HCT116 (cell line): ENCODE measurements at regions not wholly inside any gene's neighbourhood (a gene's known extent, or its start where the extent isn't known, plus 50 kb on each side); places are given as distances from the start of the nearest gene placed in this dataset.

Source experiments
- ATAC-seq: fragments of 200-7000 bp; cut with Tn5 transposase; 2 replicates; pipeline ENCODE4 v1.9.1; 2020; ENCODE audit warnings: mild to moderate bottlenecking, moderate library complexity
- BruUV-seq: library from RNA; stranded (reverse); fragments of 400-500 nt; replicated peaks from 2 replicates; lab custom pipeline; 2021; lab: Mats Ljungman, UMichigan
- CTCF ChIA-PET: fragments of 300-600 bp; sonication (Branson Sonifier 250); formaldehyde crosslinking; loops from one replicate; lab custom pipeline; 2021; ENCODE audit warnings: antibody characterized with exemption; lab: Charles Lee
- POLR2A ChIA-PET: fragments of 300-600, 350-600 bp; sonication (Branson Sonifier 250); formaldehyde crosslinking; loops from one replicate; lab custom pipeline; 2021; ENCODE audit warnings: antibody characterized with exemption; lab: Charles Lee
- RAD21 ChIA-PET, 2 experiments: fragments of 300-600 bp; sonication (Branson Sonifier 250); formaldehyde crosslinking; loops; one replicate each; lab custom pipeline; 2023; ENCODE audit warnings: low total read pairs in 2 of 2; ENCODE audit not compliant: uncharacterized antibody in 2 of 2, unreplicated experiment in 2 of 2, low non-redundant PET in 1 of 2; lab: Charles Lee
- DNase-seq: peaks from one replicate; pipeline ENCODE4 v3.0.0-alpha.2; 2010; ENCODE audit warnings: low read depth, low spot score
- H2AFZ ChIP-seq: fragments of 200-600 bp; shearing (Covaris generic), sonication (generic); 2 replicates; pipeline ENCODE4 v1.6.1; 2017; ENCODE audit warnings: low read depth, mixed run types, mixed read lengths, antibody characterized with exemption, low read length; ENCODE audit not compliant: poor library complexity, severe bottlenecking
- H3K27ac ChIP-seq: 2 replicates; pipeline ENCODE4 v1.5.1; 2012; ENCODE audit warnings: low read depth, low read length
- H3K27me3 ChIP-seq: fragments of 200-600 bp; sonication (generic); 2 replicates; pipeline ENCODE4 v1.6.1; 2016; ENCODE audit warnings: mixed run types, low read length, mixed read lengths; ENCODE audit not compliant: insufficient read depth
- H3K36me3 ChIP-seq, 2 experiments: fragments of 200-500 bp in 1 of 2; fragments of 200-600 bp in 1 of 2; sonication (Bioruptor generic) in 1 of 2; sonication (generic) in 1 of 2; 2 replicates each; pipeline versions ENCODE4 v1.5.1 to v1.6.1; 2014 to 2016; ENCODE audit warnings: low read length in 2 of 2, inconsistent platforms in 1 of 2, mixed read lengths in 1 of 2, mixed run types in 1 of 2; ENCODE audit not compliant: insufficient read depth in 2 of 2, control insufficient read depth in 1 of 2
- H3K4me1 ChIP-seq, 2 experiments: fragments of 200-600 bp in 1 of 2; sonication (generic) in 1 of 2; 2 replicates each; pipeline versions ENCODE4 v1.5.1 to v1.6.1; 2012 to 2017; ENCODE audit warnings: low read length in 2 of 2, inconsistent platforms in 1 of 2, mild to moderate bottlenecking in 1 of 2, mixed read lengths in 1 of 2, mixed run types in 1 of 2, moderate library complexity in 1 of 2; ENCODE audit not compliant: insufficient read depth in 2 of 2, control insufficient read depth in 1 of 2
- H3K4me2 ChIP-seq: fragments of 200-600 bp; sonication (generic); 2 replicates; pipeline ENCODE4 v1.6.1; 2017; ENCODE audit warnings: mixed run types, low read length, mixed read lengths
- H3K4me3 ChIP-seq, 2 experiments: fragments of 200-600 bp in 1 of 2; sonication (generic) in 1 of 2; replicated peaks in 1 of 2; 2 replicates each; pipeline ENCODE4 v1.5.1; 2011 to 2016; ENCODE audit warnings: low read length in 2 of 2, control low read depth in 1 of 2, low read depth in 1 of 2, mild to moderate bottlenecking in 1 of 2, mixed read lengths in 1 of 2, mixed run types in 1 of 2
- H3K79me2 ChIP-seq: fragments of 200-600 bp; sonication (generic); 2 replicates; pipeline ENCODE4 v1.6.1; 2017; ENCODE audit warnings: mild to moderate bottlenecking, mixed run types, low read length, moderate library complexity, mixed read lengths; ENCODE audit not compliant: insufficient read depth
- H3K9ac ChIP-seq: fragments of 200-600 bp; sonication (generic); 2 replicates; pipeline ENCODE4 v1.6.1; 2016; ENCODE audit warnings: low read length, mixed read lengths
- H3K9me2 ChIP-seq: fragments of 200-600 bp; sonication (generic), shearing (Covaris generic); 2 replicates; pipeline ENCODE4 v1.6.1; 2017; ENCODE audit warnings: mixed run types, mild to moderate bottlenecking, moderate library complexity; ENCODE audit not compliant: insufficient read depth
- H3K9me3 ChIP-seq, 2 experiments: fragments of 200-500 bp in 1 of 2; fragments of 200-600 bp in 1 of 2; sonication (Bioruptor generic) in 1 of 2; sonication (generic) in 1 of 2; 2 replicates each; pipeline ENCODE4 v1.6.1; 2014 to 2017; ENCODE audit warnings: low read length in 2 of 2, mixed read lengths in 2 of 2, inconsistent platforms in 1 of 2, low read depth in 1 of 2, mild to moderate bottlenecking in 1 of 2, mixed run types in 1 of 2, moderate library complexity in 1 of 2; ENCODE audit not compliant: control insufficient read depth in 1 of 2, insufficient read depth in 1 of 2
- H4K20me1 ChIP-seq: fragments of 200-600 bp; sonication (generic), shearing (Covaris generic); 2 replicates; pipeline ENCODE4 v1.6.1; 2017; ENCODE audit warnings: mixed run types, mild to moderate bottlenecking, moderate library complexity; ENCODE audit not compliant: insufficient read depth
- ATF3 ChIP-seq: IDR thresholded peaks from 2 replicates; pipeline ENCODE4 v1.6.1; 2012
- CEBPB ChIP-seq: IDR thresholded peaks from 2 replicates; pipeline ENCODE4 v1.6.1; 2012; ENCODE audit warnings: low read depth
- EGR1 ChIP-seq: IDR thresholded peaks from 2 replicates; pipeline ENCODE4 v1.6.1; 2012; ENCODE audit warnings: low read depth
- EZH2 ChIP-seq: fragments of 200-600 bp; sonication (generic); IDR thresholded peaks from 2 replicates; pipeline ENCODE4 v1.6.1; 2017; ENCODE audit warnings: antibody characterized with exemption, mixed run types
- JUND ChIP-seq: IDR thresholded peaks from 2 replicates; pipeline ENCODE4 v1.6.1; 2012
- POLR2A ChIP-seq: IDR thresholded peaks from 2 replicates; pipeline ENCODE4 v1.7.0; 2011; ENCODE audit warnings: borderline replicate concordance; ENCODE audit not compliant: insufficient read depth, insufficient read length; ENCODE audit errors: extremely low read depth
- RAD21 ChIP-seq: IDR thresholded peaks from 2 replicates; pipeline ENCODE4 v1.6.1; 2012; ENCODE audit warnings: low read depth, mild to moderate bottlenecking
- REST ChIP-seq: IDR thresholded peaks from 2 replicates; pipeline ENCODE4 v1.6.1; 2012; ENCODE audit warnings: low read depth
- SIN3A ChIP-seq: IDR thresholded peaks from 2 replicates; pipeline ENCODE4 v1.6.1; 2012; ENCODE audit warnings: low read depth
- SP1 ChIP-seq: IDR thresholded peaks from 2 replicates; pipeline ENCODE4 v1.6.1; 2012; ENCODE audit warnings: low read depth
- TCF7L2 ChIP-seq: IDR thresholded peaks from 2 replicates; pipeline ENCODE4 v1.7.0; 2011; ENCODE audit warnings: borderline replicate concordance, inconsistent platforms; ENCODE audit not compliant: insufficient read depth, insufficient read length; ENCODE audit errors: extremely low read depth
- YY1 ChIP-seq: IDR thresholded peaks from 2 replicates; pipeline ENCODE4 v1.6.1; 2011; ENCODE audit warnings: low read length, low read depth, moderate library complexity, mild to moderate bottlenecking; ENCODE audit not compliant: insufficient replicate concordance; ENCODE audit errors: extremely low read depth
- ZFX ChIP-seq: fragments of 450-650 bp; IDR thresholded peaks from 2 replicates; pipeline ENCODE4 v1.6.1; 2017
- intact Hi-C: fragments of 100-400 bp; cut with micrococcal nuclease; formaldehyde crosslinking; loops from 2 replicates; pipeline ENCODE4 v1.10.0; 2022
- TF ChIP-seq, protein P1 (sequence below): IDR thresholded peaks from 2 replicates; pipeline ENCODE4 v1.6.1; 2012

DNA sequence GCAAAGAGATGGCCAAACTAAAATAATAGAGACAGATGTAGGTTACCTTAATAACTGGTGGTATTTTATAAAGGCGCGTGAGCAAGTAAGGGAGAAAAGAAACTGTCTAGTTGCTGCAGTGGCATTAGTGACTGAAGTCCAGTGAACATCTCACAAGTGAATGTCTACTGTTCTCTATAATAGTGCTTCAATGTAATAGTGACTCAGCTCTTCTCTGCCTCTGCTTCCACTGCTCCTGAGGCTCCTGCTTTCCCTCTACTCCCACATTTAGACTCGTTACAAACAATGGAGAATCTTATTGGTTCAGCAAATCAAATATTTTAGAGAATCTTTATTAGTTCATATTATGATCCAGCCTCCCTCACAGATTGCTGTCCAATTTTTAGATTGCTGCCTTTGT, 779.1 kb upstream of the HTR2C start:
- no peak overlapping the region for H3K4me3 ChIP-seq
- no peak overlapping the region for H3K27ac ChIP-seq
- TF ChIP-seq EGR1 = no peak
- TF ChIP-seq REST = no peak
- TF ChIP-seq ZFX = no peak
- TF ChIP-seq, protein P1, sequence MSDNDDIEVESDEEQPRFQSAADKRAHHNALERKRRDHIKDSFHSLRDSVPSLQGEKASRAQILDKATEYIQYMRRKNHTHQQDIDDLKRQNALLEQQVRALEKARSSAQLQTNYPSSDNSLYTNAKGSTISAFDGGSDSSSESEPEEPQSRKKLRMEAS = no peak
- TF ChIP-seq EZH2 = no peak
- TF ChIP-seq RAD21 = no peak
- TF ChIP-seq YY1 = no peak
- no peak for TF ChIP-seq SP1
- no peak for TF ChIP-seq ATF3
- TF ChIP-seq CEBPB = no peak
- TF ChIP-seq SIN3A = no peak
- no peak for TF ChIP-seq POLR2A
- TF ChIP-seq TCF7L2 = no peak
- no peak for TF ChIP-seq JUND
- H3K27me3 ChIP-seq = no peaks in the 10 kb centered on the region
- no peaks in the 10 kb centered on the region for H3K9me3 ChIP-seq
- no peak overlapping the region for H3K9ac ChIP-seq
- DNase-seq = no peak
- POLR2A ChIA-PET = no interaction called here
- intact Hi-C loops = no loop called here
- H3K4me1 ChIP-seq = no peaks in the 10 kb centered on the region
- no peak overlapping the region for H2AFZ ChIP-seq
- no peaks in the 10 kb centered on the region for H3K9me2 ChIP-seq
- CTCF ChIA-PET = no interaction called here
- H3K4me2 ChIP-seq = no peak overlapping the region
- BruUV-seq = no TSS peak
- RAD21 ChIA-PET = no interaction called here
- no peaks in the 10 kb centered on the region for H3K36me3 ChIP-seq
- no peaks in the 10 kb centered on the region for H4K20me1 ChIP-seq
- no peaks in the 10 kb centered on the region for H3K79me2 ChIP-seq
- no peak for ATAC-seq
